ENCODE measurements at regions not wholly inside any gene's neighbourhood (a gene's known extent, or its start where the extent isn't known, plus 50 kb on each side); places are given as distances from the start of the nearest gene placed in this dataset.

Small RNAs in the stretch of these regions (small RNA-seq; reads per million reads assigned to genes)
- gene RNU5E-7P, result 0 reads per million in 4 donors

All from spleen (tissue), 4 donors.